ENCODE measurements at regions not wholly inside any gene's neighbourhood (a gene's known extent, or its start where the extent isn't known, plus 50 kb on each side); places are given as distances from the start of the nearest gene placed in this dataset.

GRCh38 chr10:56895306-56895705 is 534.2 kb upstream of the ZWINT start:
- TF ChIP-seq CTCF (IDR thresholded peaks at IDR 0.05) (no peak), EZH2 (IDR thresholded peaks at IDR 0.05; ENCODE audit: borderline replicate concordance, insufficient read depth, low read depth, low read length, poor library complexity, severe bottlenecking) (no peak)
